Ishikawa (cell line): ENCODE measurements at regions not wholly inside any gene's neighbourhood (a gene's known extent, or its start where the extent isn't known, plus 50 kb on each side); places are given as distances from the start of the nearest gene placed in this dataset.

ENCODE experiments used
- CEBPB ChIP-seq: IDR thresholded peaks from 2 replicates; pipeline ENCODE4 v1.6.1; 2012
- CREB1 ChIP-seq: IDR thresholded peaks from 2 replicates; pipeline ENCODE4 v1.6.1; 2012; ENCODE audit warnings: low read depth
- EGR1 ChIP-seq: IDR thresholded peaks from 2 replicates; pipeline ENCODE4 v1.6.1; 2012
- EP300 ChIP-seq: IDR thresholded peaks from 2 replicates; pipeline ENCODE4 v1.6.1; 2012; ENCODE audit warnings: borderline replicate concordance
- FOXM1 ChIP-seq: IDR thresholded peaks from 2 replicates; pipeline ENCODE4 v1.6.1; 2012; ENCODE audit warnings: low read depth, borderline replicate concordance
- NFIC ChIP-seq: IDR thresholded peaks from 2 replicates; pipeline ENCODE4 v1.6.1; 2012
- RAD21 ChIP-seq: IDR thresholded peaks from 2 replicates; pipeline ENCODE4 v1.6.1; 2012; ENCODE audit warnings: low read depth
- TAF1 ChIP-seq: IDR thresholded peaks from 2 replicates; pipeline ENCODE4 v1.6.1; 2012; ENCODE audit warnings: low read depth, mild to moderate bottlenecking
- TCF12 ChIP-seq: IDR thresholded peaks from 2 replicates; pipeline ENCODE4 v1.6.1; 2012; ENCODE audit warnings: low read depth
- TEAD4 ChIP-seq: IDR thresholded peaks from 2 replicates; pipeline ENCODE4 v1.6.1; 2012
- YY1 ChIP-seq: IDR thresholded peaks from 2 replicates; pipeline ENCODE4 v1.6.1; 2012; ENCODE audit warnings: low read depth
- ZBTB7A ChIP-seq: IDR thresholded peaks from 2 replicates; pipeline ENCODE4 v1.6.1; 2012; ENCODE audit warnings: low read depth
- TF ChIP-seq, protein P1 (sequence below): IDR thresholded peaks from 2 replicates; pipeline ENCODE4 v1.6.1; 2012
- TF ChIP-seq, protein P2 (sequence below): IDR thresholded peaks from 2 replicates; pipeline ENCODE4 v1.6.1; 2012
- TF ChIP-seq, protein P3 (sequence below): IDR thresholded peaks from 2 replicates; pipeline ENCODE4 v1.6.1; 2012; ENCODE audit warnings: low read depth, mild to moderate bottlenecking

DNA sequence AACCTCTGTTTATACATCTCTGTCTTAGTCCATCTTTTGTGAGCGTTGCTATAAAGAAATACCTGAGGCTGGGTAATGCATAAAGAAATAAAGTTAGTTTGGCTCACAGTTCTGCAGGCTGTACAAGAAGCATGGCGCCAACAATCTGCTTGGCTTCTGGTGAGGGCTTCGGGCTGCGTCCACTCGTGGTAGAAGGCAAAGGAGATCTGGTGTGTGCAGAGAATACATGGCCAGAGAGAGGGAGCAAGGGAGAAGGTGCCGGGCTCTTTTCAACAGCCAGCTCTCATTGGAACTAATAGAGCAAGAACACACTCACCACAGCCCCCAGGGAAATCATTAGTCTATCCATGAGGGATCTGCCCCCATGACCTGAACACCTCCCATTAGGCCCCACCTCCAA, 100.3 kb upstream of the SRSF6 start:
- TF ChIP-seq RAD21 = no peak
- no peak for TF ChIP-seq CREB1
- no peak for TF ChIP-seq TAF1
- TF ChIP-seq TEAD4 = no peak
- TF ChIP-seq ZBTB7A = no peak

DNA sequence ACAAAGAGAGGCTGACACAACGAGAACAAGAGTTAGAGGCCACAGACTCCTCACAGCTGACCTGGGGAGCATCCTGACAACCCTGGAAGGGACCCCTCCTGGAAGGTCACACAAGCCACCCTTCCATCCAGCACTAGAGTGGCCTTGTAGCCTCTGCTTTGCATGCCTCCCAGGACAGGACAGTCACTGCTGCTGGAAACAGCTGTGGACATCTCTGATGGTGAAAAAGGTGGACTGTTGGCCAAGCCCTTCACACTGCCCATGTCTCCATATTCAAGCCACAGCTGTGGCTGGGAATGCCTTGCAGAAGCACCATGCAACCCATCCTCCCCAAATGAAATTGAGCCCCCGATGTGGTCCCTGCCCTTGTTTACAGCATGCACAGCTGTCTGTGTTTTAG, 102.1 kb upstream of the SRSF6 start:
- TF ChIP-seq RAD21 (no peak), NFIC (no peak), YY1 (no peak), FOXM1 (no peak), TCF12 (no peak), TAF1 (no peak), EGR1 (no peak), CREB1 (no peak), CEBPB (no peak), TEAD4 (no peak)
- TF ChIP-seq, protein P1, sequence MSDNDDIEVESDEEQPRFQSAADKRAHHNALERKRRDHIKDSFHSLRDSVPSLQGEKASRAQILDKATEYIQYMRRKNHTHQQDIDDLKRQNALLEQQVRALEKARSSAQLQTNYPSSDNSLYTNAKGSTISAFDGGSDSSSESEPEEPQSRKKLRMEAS = no peak
- TF ChIP-seq, protein P2, sequence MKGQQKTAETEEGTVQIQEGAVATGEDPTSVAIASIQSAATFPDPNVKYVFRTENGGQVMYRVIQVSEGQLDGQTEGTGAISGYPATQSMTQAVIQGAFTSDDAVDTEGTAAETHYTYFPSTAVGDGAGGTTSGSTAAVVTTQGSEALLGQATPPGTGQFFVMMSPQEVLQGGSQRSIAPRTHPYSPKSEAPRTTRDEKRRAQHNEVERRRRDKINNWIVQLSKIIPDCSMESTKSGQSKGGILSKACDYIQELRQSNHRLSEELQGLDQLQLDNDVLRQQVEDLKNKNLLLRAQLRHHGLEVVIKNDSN = no peak

DNA sequence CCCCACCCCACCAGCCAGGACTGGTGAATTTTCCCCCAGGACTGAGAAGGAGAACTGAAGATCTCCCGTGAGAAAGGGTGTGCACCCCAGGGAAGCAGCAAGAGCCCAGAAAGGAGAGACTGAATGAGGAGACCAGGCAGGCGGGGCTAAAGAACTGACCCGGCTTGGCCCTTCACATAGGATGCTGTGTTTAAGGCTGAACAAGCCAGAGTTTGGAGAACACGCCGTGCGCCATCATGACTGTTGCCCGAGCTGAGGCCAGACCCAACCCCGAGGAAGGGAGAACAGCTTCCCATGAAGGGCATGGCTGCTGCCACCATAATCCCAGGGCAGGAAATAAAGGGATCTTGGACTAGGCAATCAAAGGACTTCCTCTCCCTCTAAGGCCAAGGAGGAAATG, 104.7 kb upstream of the SRSF6 start:
- TF ChIP-seq, protein P2 = no peak
- no peak for TF ChIP-seq NFIC
- no peak for TF ChIP-seq ZBTB7A
- no peak for TF ChIP-seq TCF12
- TF ChIP-seq, protein P1 = no peak
- TF ChIP-seq RAD21 = no peak
- no peak for TF ChIP-seq EP300
- TF ChIP-seq CREB1 = no peak

DNA sequence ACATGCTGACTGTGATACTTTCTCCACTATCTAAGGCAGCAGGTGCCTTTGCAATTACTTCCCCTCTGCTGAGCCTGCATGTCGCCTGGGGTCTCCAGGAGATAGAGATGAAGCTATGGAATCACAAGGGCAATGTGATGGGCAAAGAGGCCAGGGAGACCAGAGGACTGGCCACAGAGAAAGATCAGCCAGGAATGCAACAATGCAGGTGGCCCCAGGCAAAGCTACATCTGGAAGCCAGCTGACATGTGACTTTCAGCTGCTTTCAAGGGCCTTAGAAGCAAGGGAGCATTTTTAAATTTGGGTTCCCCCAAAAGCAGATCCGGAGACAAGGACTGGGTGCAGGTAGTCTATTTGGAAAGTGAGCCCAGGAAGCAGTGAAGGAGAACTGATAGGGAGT, 107.9 kb upstream of the SRSF6 start:
- TF ChIP-seq CREB1 (no peak), TAF1 (no peak), EGR1 (no peak), ZBTB7A (no peak), FOXM1 (no peak), YY1 (no peak), RAD21 (no peak), EP300 (no peak), NFIC (no peak), TEAD4 (no peak), TCF12 (no peak)
- TF ChIP-seq, protein P2 = no peak
- TF ChIP-seq, protein P1 = no peak
- TF ChIP-seq, protein P3, sequence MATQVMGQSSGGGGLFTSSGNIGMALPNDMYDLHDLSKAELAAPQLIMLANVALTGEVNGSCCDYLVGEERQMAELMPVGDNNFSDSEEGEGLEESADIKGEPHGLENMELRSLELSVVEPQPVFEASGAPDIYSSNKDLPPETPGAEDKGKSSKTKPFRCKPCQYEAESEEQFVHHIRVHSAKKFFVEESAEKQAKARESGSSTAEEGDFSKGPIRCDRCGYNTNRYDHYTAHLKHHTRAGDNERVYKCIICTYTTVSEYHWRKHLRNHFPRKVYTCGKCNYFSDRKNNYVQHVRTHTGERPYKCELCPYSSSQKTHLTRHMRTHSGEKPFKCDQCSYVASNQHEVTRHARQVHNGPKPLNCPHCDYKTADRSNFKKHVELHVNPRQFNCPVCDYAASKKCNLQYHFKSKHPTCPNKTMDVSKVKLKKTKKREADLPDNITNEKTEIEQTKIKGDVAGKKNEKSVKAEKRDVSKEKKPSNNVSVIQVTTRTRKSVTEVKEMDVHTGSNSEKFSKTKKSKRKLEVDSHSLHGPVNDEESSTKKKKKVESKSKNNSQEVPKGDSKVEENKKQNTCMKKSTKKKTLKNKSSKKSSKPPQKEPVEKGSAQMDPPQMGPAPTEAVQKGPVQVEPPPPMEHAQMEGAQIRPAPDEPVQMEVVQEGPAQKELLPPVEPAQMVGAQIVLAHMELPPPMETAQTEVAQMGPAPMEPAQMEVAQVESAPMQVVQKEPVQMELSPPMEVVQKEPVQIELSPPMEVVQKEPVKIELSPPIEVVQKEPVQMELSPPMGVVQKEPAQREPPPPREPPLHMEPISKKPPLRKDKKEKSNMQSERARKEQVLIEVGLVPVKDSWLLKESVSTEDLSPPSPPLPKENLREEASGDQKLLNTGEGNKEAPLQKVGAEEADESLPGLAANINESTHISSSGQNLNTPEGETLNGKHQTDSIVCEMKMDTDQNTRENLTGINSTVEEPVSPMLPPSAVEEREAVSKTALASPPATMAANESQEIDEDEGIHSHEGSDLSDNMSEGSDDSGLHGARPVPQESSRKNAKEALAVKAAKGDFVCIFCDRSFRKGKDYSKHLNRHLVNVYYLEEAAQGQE = no peak

DNA sequence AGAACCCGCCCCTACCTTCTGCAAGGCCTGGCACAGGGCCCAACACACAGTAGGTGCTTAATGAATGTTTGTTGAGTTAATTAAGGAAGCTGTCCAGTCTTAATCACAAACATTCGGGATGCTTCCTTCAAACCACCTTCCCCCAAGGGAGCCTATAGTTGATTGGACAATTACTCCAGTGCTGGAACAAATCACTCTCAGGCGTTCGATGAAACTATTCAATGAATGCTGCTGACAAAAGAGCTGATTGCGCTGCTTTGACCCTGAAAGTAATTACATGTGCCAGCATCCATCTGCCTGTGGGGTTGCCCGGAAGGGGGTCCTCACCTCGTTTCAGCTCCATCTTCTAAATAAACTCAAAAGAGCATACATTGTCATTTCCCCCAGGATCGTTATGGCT, 112.0 kb upstream of the SRSF6 start:
- no peak for TF ChIP-seq CEBPB
- no peak for TF ChIP-seq RAD21
- TF ChIP-seq CREB1 = no peak

DNA sequence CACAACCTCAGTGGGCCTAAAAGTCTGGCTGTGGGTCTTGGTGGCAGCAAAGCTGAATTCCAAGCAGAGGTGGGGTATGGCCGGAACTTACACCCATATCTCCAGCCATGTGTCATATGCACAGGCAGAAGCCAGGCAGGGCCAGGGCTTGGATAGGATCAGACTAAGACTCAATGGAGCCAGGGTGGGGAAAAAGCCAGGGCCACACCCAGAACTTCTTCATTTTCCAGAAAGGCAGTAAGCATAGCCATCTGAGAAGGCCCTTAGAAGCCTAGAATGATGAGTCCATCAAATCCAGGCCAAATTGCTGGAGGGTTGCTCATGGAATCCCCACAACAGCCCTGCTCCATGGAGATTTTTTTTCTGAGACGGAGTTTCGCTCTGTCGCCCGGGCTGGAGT, 116.2 kb upstream of the SRSF6 start:
- TF ChIP-seq RAD21 (no peak), TEAD4 (no peak), NFIC (no peak), TAF1 (no peak), TCF12 (no peak), ZBTB7A (no peak), YY1 (no peak), CEBPB (no peak), CREB1 (no peak)
- TF ChIP-seq, protein P2 = no peak
- TF ChIP-seq, protein P3 = no peak
